GM12878 (cell line): ENCODE measurements at regions not wholly inside any gene's neighbourhood (a gene's known extent, or its start where the extent isn't known, plus 50 kb on each side); places are given as distances from the start of the nearest gene placed in this dataset.

ENCODE experiments used
- ATAC-seq: fragments of 200-7000 bp; cut with Tn5 transposase; 3 replicates; pipeline ENCODE4 v1.9.1; 2020; ENCODE audit warnings: mild to moderate bottlenecking, moderate library complexity
- BruUV-seq: library from RNA; stranded (reverse); fragments of 400-500 nt; replicated peaks from 2 replicates; lab custom pipeline; 2021; lab: Mats Ljungman, UMichigan
- CTCF ChIA-PET: fragments of 300-600 bp; sonication (Branson Sonifier 250); formaldehyde crosslinking; extraction: SDS; loops from one replicate; lab custom pipeline; 2021; ENCODE audit warnings: inconsistent platforms; lab: Yijun Ruan, JAX
- POLR2A ChIA-PET: fragments of 350-600 bp; formaldehyde crosslinking; extraction: SDS; loops from one replicate; lab custom pipeline; 2021; ENCODE audit warnings: inconsistent platforms; lab: Charles Lee
- RAD21 ChIA-PET: fragments of 300-600 bp; sonication (Branson Sonifier 250); formaldehyde crosslinking; loops from one replicate; lab custom pipeline; 2023; ENCODE audit warnings: antibody characterized with exemption; ENCODE audit not compliant: unreplicated experiment; lab: Charles Lee
- SMC1A ChIA-PET: fragments of 300-600 bp; sonication (Branson Sonifier 250); formaldehyde crosslinking; loops from one replicate; lab custom pipeline; 2023; ENCODE audit not compliant: unreplicated experiment, uncharacterized antibody; lab: Charles Lee
- DNase-seq: peaks from one replicate; pipeline ENCODE4 v3.0.0-alpha.2; 2011; ENCODE audit warnings: low read depth, low spot score
- FAIRE-seq: peaks from 3 replicates; lab custom pipeline; 2011; peaks lifted over from hg19 to GRCh38; lab: Jason Lieb, UNC
- H2AFZ ChIP-seq: 2 replicates; pipeline ENCODE4 v1.6.0; 2011; ENCODE audit warnings: low read depth, low read length, control low read depth; ENCODE audit not compliant: control insufficient read depth
- H3K27ac ChIP-seq: 2 replicates; pipeline ENCODE4 v1.5.1; 2011; ENCODE audit warnings: control low read depth; ENCODE audit not compliant: control insufficient read depth, insufficient read depth
- H3K27me3 ChIP-seq, 2 experiments: replicated peaks in 1 of 2; 2 replicates each; pipeline versions ENCODE4 v1.6.0 to v1.6.1; 2011; ENCODE audit warnings: low read length in 1 of 2; ENCODE audit not compliant: control insufficient read depth in 2 of 2, insufficient read depth in 2 of 2
- H3K36me3 ChIP-seq, 2 experiments: 2 replicates each; pipeline ENCODE4 v1.5.1; 2011; ENCODE audit warnings: low read length in 1 of 2; ENCODE audit not compliant: control insufficient read depth in 2 of 2, insufficient read depth in 2 of 2
- H3K4me1 ChIP-seq: 2 replicates; pipeline ENCODE4 v1.6.1; 2011; ENCODE audit warnings: mild to moderate bottlenecking, low read length, moderate library complexity, mixed read lengths; ENCODE audit not compliant: control insufficient read depth, insufficient read depth
- H3K4me2 ChIP-seq: 2 replicates; pipeline ENCODE4 v1.6.0; 2011; ENCODE audit warnings: control low read depth; ENCODE audit not compliant: control insufficient read depth, insufficient read depth
- H3K4me3 ChIP-seq: fragments of 200-600 bp; sonication (generic); 2 replicates; pipeline ENCODE4 v1.5.1; 2016
- H3K79me2 ChIP-seq: 2 replicates; pipeline ENCODE4 v1.6.0; 2011; ENCODE audit warnings: low read length; ENCODE audit not compliant: control insufficient read depth, insufficient read depth
- H3K9ac ChIP-seq: 2 replicates; pipeline ENCODE4 v1.8.0; 2011; ENCODE audit warnings: low read length, control low read depth, mixed read lengths; ENCODE audit not compliant: control insufficient read depth, insufficient read depth
- H3K9me3 ChIP-seq: replicated peaks from 3 replicates; pipeline ENCODE4 v1.5.1; 2011; ENCODE audit warnings: mild to moderate bottlenecking, low read length; ENCODE audit not compliant: control insufficient read depth, insufficient read depth
- H4K20me1 ChIP-seq: 2 replicates; pipeline ENCODE4 v1.6.0; 2011; ENCODE audit not compliant: control insufficient read depth, insufficient read depth
- CBFB ChIP-seq: IDR thresholded peaks from 2 replicates; pipeline ENCODE4 v1.6.1; 2016; ENCODE audit warnings: antibody characterized with exemption, low read depth
- E4F1 ChIP-seq: fragments of 450-650 bp; IDR thresholded peaks from 2 replicates; pipeline ENCODE4 v1.6.1; 2018; ENCODE audit warnings: borderline replicate concordance, mild to moderate bottlenecking; ENCODE audit not compliant: partially characterized antibody
- ESRRA ChIP-seq: IDR thresholded peaks from 2 replicates; pipeline ENCODE4 v1.6.1; 2012; ENCODE audit warnings: mild to moderate bottlenecking, low read length, improper control_type of control experiment
- ETV6 ChIP-seq, 2 experiments: fragments of 450-650 bp in 1 of 2; IDR thresholded peaks in 1 of 2; conservative IDR thresholded peaks in 1 of 2; 2 replicates each; pipeline ENCODE4 v1.6.1; 2014; ENCODE audit warnings: antibody characterized with exemption in 1 of 2, borderline replicate concordance in 1 of 2, low read depth in 1 of 2, mild to moderate bottlenecking in 1 of 2, moderate library complexity in 1 of 2
- HDAC2 ChIP-seq: fragments of 200-600 bp; sonication (generic); IDR thresholded peaks from 2 replicates; pipeline ENCODE4 v1.6.1; 2017
- HSF1 ChIP-seq: fragments of 150-350 bp; IDR thresholded peaks from 2 replicates; pipeline ENCODE4 v1.6.1; 2014; ENCODE audit warnings: mild to moderate bottlenecking, low read depth, low read length
- MTA2 ChIP-seq: fragments of 450-650 bp; IDR thresholded peaks from 2 replicates; pipeline ENCODE4 v1.6.1; 2016; ENCODE audit warnings: low read depth, mild to moderate bottlenecking, moderate library complexity
- POLR2A ChIP-seq: IDR thresholded peaks from 2 replicates; pipeline ENCODE4 v1.6.1; 2011; ENCODE audit warnings: low read depth, mild to moderate bottlenecking, low read length
- RELB ChIP-seq: fragments of 450-650 bp; IDR thresholded peaks from 2 replicates; pipeline ENCODE4 v1.6.1; 2017; ENCODE audit warnings: low read depth, mild to moderate bottlenecking, moderate library complexity
- SIX5 ChIP-seq: IDR thresholded peaks from 2 replicates; pipeline ENCODE4 v1.6.1; 2011; ENCODE audit warnings: mild to moderate bottlenecking, low read depth, low read length, moderate library complexity; ENCODE audit not compliant: severe bottlenecking
- SP1 ChIP-seq: IDR thresholded peaks from one replicate; pipeline ENCODE4 v1.6.1; 2011; ENCODE audit warnings: low read depth, low read length
- SREBF2 ChIP-seq: IDR thresholded peaks from 2 replicates; pipeline ENCODE4 v1.6.1; 2012; ENCODE audit warnings: mild to moderate bottlenecking, low read length
- TCF12 ChIP-seq: IDR thresholded peaks from 2 replicates; pipeline ENCODE4 v1.6.1; 2011; ENCODE audit warnings: low read depth, mild to moderate bottlenecking, low read length
- WGBS: methylation state at CpG from one replicate; pipeline ENCODE4 v1.1.6; 2016; ENCODE audit warnings: low lambda C conversion rate; ENCODE audit not compliant: insufficient replicate concordance, insufficient coverage; ENCODE audit errors: missing lambda C conversion rate; 5-methylcytosine and 5-hydroxymethylcytosine counted together
- in situ Hi-C: fragments of 300-500 bp; cut with MboI; formaldehyde crosslinking; loops from 9 replicates; pipeline ENCODE4 v1.14.3; 2018; ENCODE audit warnings: mixed read lengths
- intact Hi-C: fragments of 100-400 bp; cut with micrococcal nuclease; formaldehyde crosslinking; loops from one replicate; pipeline ENCODE4 v1.14.2; 2022; ENCODE audit not compliant: unreplicated experiment
- TF ChIP-seq, protein P1 (sequence below): fragments of 450-650 bp; IDR thresholded peaks from 2 replicates; pipeline ENCODE4 v1.6.1; 2017; ENCODE audit warnings: mild to moderate bottlenecking, moderate library complexity

DNA sequence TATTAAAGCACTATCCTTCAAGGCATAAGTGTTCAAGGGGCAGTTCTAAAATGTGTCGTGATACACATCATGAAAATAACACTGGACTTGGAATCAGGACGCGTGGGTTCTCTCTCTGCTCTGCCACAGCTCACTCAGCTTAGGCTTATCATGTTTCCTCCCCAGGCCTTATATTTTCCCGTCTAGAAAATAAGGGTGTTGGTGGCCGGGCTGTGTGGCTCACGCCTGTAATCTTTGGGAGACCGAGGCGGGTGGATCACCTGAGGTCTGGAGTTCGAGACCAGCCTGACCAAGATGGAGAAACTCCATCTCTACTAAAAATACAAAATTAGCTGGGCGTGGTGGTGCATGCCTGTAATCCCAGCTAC is 223.0 kb downstream of the OPA1 start:
- TF ChIP-seq SIX5 (no peak), SREBF2 (no peak), E4F1 (no peak), MTA2 (no peak), HSF1 (no peak), RELB (no peak), SP1 (no peak), HDAC2 (no peak), ETV6 (conservative IDR thresholded peaks at IDR 0.05 in 1 of 2, IDR thresholded peaks at IDR 0.05 in 1 of 2; ENCODE audit: borderline replicate concordance in 1 of 2, low read depth in 1 of 2) (no peak), CBFB (no peak), TCF12 (no peak), ESRRA (no peak), POLR2A (no peak)
- TF ChIP-seq, protein P1, sequence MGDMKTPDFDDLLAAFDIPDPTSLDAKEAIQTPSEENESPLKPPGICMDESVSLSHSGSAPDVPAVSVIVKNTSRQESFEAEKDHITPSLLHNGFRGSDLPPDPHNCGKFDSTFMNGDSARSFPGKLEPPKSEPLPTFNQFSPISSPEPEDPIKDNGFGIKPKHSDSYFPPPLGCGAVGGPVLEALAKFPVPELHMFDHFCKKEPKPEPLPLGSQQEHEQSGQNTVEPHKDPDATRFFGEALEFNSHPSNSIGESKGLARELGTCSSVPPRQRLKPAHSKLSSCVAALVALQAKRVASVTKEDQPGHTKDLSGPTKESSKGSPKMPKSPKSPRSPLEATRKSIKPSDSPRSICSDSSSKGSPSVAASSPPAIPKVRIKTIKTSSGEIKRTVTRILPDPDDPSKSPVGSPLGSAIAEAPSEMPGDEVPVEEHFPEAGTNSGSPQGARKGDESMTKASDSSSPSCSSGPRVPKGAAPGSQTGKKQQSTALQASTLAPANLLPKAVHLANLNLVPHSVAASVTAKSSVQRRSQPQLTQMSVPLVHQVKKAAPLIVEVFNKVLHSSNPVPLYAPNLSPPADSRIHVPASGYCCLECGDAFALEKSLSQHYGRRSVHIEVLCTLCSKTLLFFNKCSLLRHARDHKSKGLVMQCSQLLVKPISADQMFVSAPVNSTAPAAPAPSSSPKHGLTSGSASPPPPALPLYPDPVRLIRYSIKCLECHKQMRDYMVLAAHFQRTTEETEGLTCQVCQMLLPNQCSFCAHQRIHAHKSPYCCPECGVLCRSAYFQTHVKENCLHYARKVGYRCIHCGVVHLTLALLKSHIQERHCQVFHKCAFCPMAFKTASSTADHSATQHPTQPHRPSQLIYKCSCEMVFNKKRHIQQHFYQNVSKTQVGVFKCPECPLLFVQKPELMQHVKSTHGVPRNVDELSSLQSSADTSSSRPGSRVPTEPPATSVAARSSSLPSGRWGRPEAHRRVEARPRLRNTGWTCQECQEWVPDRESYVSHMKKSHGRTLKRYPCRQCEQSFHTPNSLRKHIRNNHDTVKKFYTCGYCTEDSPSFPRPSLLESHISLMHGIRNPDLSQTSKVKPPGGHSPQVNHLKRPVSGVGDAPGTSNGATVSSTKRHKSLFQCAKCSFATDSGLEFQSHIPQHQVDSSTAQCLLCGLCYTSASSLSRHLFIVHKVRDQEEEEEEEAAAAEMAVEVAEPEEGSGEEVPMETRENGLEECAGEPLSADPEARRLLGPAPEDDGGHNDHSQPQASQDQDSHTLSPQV, result no peak
- no peaks in the 10 kb centered on the region for H3K4me1 ChIP-seq
- no peaks in the 10 kb centered on the region for H3K79me2 ChIP-seq
- H3K4me3 ChIP-seq, result no peak overlapping the region
- in situ Hi-C loops, result no loop called here
- ATAC-seq (no peak), DNase-seq (no peak), FAIRE-seq (no peak)
- no peak overlapping the region for H2AFZ ChIP-seq
- CTCF ChIA-PET, result interaction anchor here (0.6 kb wide), 1 partner anchor 487 kb away, joined by 3 read pairs; no protein-coding TSS in a partner anchor
- H3K36me3 ChIP-seq, result no peaks in the 10 kb centered on the region
- H3K9ac ChIP-seq, result no peak overlapping the region
- H4K20me1 ChIP-seq, result no peaks in the 10 kb centered on the region
- no TSS peak for BruUV-seq
- H3K27me3 ChIP-seq, result no peaks in the 10 kb centered on the region; a peak in 1 of 4 replicates
- H3K9me3 ChIP-seq, result no peaks in the 10 kb centered on the region; the same call in 2 of the 3 replicates
- RAD21 ChIA-PET, result no interaction called here
- H3K27ac ChIP-seq, result no peak overlapping the region
- POLR2A ChIA-PET, result interaction anchor here (1.0 kb wide), 1 partner anchor 21 kb away, joined by 8 read pairs; no protein-coding TSS in a partner anchor
- WGBS, result 37% methylated on average over 10 of the region's 10 CpGs
- SMC1A ChIA-PET, result no interaction called here
- intact Hi-C loops, result no loop called here
- no peak overlapping the region for H3K4me2 ChIP-seq
